Nephron (organoid): ENCODE measurements at regions not wholly inside any gene's neighbourhood (a gene's known extent, or its start where the extent isn't known, plus 50 kb on each side); places are given as distances from the start of the nearest gene placed in this dataset.

Source experiments
- H3K27ac Mint-ChIP-seq, 3 experiments: 2 replicates each; pipeline ENCODE4 v1.8.0; 2020; ENCODE audit warnings: mixed read lengths in 3 of 3, mild to moderate bottlenecking in 2 of 3, moderate library complexity in 1 of 3
- H3K27me3 Mint-ChIP-seq: 2 replicates; pipeline ENCODE4 v1.8.0; 2021; ENCODE audit warnings: low read depth, mild to moderate bottlenecking, moderate library complexity, mixed read lengths
- H3K36me3 Mint-ChIP-seq: 2 replicates; pipeline ENCODE4 v1.8.0; 2020; ENCODE audit warnings: low read depth, mixed read lengths
- H3K4me1 Mint-ChIP-seq: 2 replicates; pipeline ENCODE4 v1.8.0; 2020; ENCODE audit warnings: mixed read lengths
- H3K4me3 Mint-ChIP-seq, 3 experiments: 2 replicates each; pipeline ENCODE4 v1.8.0; 2020; ENCODE audit warnings: mild to moderate bottlenecking in 3 of 3, mixed read lengths in 3 of 3, moderate library complexity in 2 of 3
- H3K9me3 Mint-ChIP-seq: 2 replicates; pipeline ENCODE4 v1.8.0; 2020; ENCODE audit warnings: mixed read lengths
- TF ChIP-seq, protein P1 (sequence below), 3 experiments: fragments of 200-600 bp; sonication (generic); IDR thresholded peaks; one replicate each; pipeline ENCODE4 v1.5.0; 2021; ENCODE audit warnings: antibody characterized with exemption in 3 of 3; ENCODE audit not compliant: unreplicated experiment in 3 of 3

DNA sequence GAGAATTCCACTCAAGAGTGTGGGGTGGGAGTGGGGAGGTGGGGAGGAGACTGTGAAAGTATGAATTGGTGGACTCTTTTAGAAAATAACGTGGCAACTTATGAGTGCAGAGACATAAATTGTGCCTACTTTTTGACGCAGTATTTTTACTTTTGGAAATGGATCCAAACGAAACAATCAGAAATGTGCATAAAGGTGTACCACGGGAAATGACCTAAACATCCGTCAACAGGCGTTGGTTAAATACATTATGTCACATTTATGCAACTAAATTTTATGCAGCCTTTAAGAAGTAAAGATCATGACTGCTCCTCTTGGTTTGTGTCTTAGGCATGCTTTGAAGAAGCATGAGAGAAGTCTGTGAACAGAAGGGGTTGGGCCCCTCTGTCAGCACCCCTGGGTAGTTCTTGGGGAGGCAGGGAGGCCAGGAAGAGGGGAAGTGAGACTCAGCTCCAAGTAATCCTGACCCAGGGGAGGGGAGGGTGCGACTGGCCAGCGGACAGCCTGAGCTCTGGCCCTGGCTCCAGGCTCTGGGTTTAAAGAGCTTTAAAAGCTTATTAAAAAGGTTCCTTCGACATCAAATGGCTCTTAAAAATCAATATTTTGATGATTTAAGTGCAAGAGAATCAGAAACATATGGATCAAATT is 126.4 kb upstream of the HAAO start:
- Mint-ChIP-seq H3K27me3 (peaks cover 8% of the 10 kb centered on the region), H3K4me3 (no peak overlapping the region), H3K36me3 (no peaks in the 10 kb centered on the region), H3K9me3 (no peaks in the 10 kb centered on the region), H3K27ac (peak overlapping the region; percentile 47 to 84 (median 71)), H3K4me1 (peaks cover 67% of the 10 kb centered on the region)
- TF ChIP-seq, protein P1, sequence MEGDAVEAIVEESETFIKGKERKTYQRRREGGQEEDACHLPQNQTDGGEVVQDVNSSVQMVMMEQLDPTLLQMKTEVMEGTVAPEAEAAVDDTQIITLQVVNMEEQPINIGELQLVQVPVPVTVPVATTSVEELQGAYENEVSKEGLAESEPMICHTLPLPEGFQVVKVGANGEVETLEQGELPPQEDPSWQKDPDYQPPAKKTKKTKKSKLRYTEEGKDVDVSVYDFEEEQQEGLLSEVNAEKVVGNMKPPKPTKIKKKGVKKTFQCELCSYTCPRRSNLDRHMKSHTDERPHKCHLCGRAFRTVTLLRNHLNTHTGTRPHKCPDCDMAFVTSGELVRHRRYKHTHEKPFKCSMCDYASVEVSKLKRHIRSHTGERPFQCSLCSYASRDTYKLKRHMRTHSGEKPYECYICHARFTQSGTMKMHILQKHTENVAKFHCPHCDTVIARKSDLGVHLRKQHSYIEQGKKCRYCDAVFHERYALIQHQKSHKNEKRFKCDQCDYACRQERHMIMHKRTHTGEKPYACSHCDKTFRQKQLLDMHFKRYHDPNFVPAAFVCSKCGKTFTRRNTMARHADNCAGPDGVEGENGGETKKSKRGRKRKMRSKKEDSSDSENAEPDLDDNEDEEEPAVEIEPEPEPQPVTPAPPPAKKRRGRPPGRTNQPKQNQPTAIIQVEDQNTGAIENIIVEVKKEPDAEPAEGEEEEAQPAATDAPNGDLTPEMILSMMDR (IDR thresholded peaks at IDR 0.05; ENCODE audit: unreplicated experiment in 3 of 3), result no peak

DNA sequence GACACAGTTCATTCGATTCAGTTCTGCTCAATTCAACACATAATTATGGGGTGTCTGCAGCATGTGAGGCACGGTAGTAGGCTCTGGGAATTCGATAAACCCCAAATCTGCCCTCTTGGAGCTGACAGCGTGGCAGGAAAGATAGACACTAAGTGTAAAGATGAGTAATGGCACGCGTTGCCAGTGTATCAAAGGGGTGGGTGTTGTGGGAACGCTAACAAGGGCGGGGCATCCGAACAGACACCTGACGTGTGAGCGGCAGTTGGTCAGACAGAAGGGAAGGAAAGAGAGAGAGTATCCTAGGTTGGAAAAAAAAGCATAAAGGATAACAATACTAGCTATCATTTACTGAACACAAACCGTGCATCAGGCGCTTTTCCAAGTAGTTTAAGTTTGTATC is 125.7 kb upstream of the HAAO start:
- H3K27ac Mint-ChIP-seq, result peak overlapping the region; percentile 7 to 76 (median 71)
- TF ChIP-seq, protein P1 (IDR thresholded peaks at IDR 0.05; ENCODE audit: unreplicated experiment in 3 of 3), result no peak
- H3K4me1 Mint-ChIP-seq, result peaks cover 66% of the 10 kb centered on the region
- H3K4me3 Mint-ChIP-seq, result no peak overlapping the region
- no peaks in the 10 kb centered on the region for H3K36me3 Mint-ChIP-seq
- no peaks in the 10 kb centered on the region for H3K9me3 Mint-ChIP-seq
- peaks cover 8% of the 10 kb centered on the region for H3K27me3 Mint-ChIP-seq

DNA sequence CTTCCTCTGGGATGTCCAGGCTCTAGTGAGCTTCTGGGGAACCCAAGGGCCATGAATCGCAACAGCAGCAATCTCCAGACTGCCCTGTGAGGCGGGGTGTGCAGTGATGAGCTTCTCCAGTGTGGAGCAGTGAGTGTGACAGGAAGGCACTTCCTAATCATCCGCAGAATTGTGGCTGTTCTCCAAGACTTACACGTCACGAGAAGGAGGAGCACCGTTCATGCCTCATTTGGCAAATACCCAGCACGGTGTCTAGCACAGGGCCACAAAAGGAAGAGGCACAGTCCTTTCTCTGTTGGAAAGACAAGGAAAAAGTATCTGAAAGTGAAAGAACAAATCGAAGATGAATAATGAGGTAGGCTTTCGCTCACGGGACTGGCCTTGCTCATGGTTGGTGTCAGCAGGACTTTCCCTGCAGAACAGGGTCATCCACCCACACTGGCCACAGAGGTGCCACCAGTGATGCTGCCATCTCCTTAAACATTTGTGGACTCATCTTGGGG is 125.1 kb upstream of the HAAO start:
- Mint-ChIP-seq H3K27me3 (peaks cover 8% of the 10 kb centered on the region), H3K4me1 (peaks cover 61% of the 10 kb centered on the region), H3K4me3 (peak overlapping the region in 1 of 3 experiments; percentile 52), H3K9me3 (no peaks in the 10 kb centered on the region), H3K27ac (peak overlapping the region; percentile 34 to 85 (median 76)), H3K36me3 (no peaks in the 10 kb centered on the region)
- TF ChIP-seq, protein P1 (IDR thresholded peaks at IDR 0.05; ENCODE audit: unreplicated experiment in 3 of 3), result no peak

DNA sequence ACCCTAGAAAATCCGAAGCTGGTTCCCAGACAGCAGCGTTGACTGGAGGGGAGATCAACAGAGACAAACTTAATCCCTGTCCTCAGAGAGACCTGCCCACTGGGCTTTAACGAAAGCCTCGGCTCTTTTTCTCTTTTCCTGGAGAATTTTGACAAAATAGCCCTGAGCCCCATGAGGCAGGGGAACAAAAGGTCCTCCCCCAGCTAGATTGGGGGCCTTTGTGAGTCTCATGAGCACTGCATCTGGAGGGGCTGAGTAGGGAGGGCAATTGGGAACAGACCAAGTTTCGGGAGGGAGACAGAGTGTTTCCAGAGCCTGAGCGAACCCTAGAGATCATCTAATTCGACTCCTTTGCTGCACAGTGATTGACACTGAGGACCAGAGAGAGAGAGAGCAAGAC is 123.9 kb upstream of the HAAO start:
- Mint-ChIP-seq H3K4me3 (no peak overlapping the region), H3K4me1 (peaks cover 49% of the 10 kb centered on the region), H3K27ac (peak overlapping the region; percentile 34 to 85 (median 76)), H3K27me3 (peaks cover 6% of the 10 kb centered on the region), H3K36me3 (no peaks in the 10 kb centered on the region), H3K9me3 (no peaks in the 10 kb centered on the region)
- TF ChIP-seq, protein P1 (IDR thresholded peaks at IDR 0.05; ENCODE audit: unreplicated experiment in 3 of 3), result no peak

DNA sequence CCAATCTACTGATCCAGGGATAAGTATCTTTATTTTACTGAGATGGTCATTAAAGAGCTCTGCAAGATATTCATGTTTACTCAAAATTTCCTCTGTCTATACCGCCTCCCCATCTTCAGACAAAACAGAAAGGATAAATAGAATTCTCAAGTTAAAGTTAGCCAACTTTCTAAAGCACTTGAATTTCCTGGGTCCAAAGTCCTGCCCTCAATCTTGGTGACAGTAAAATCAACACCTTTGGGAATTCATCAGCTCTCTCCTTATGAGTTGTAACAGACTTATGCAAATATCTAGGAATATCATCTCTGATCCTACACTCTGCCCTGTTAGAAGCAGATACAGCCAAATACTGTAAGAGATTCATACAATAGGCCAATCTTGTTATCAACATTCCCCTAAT is 122.5 kb upstream of the HAAO start:
- Mint-ChIP-seq H3K36me3 (no peaks in the 10 kb centered on the region), H3K4me3 (no peak overlapping the region), H3K27me3 (peaks cover 9% of the 10 kb centered on the region), H3K4me1 (peaks cover 52% of the 10 kb centered on the region), H3K27ac (peak overlapping the region; percentile 10 to 72 (median 54)), H3K9me3 (no peaks in the 10 kb centered on the region)
- TF ChIP-seq, protein P1 (IDR thresholded peaks at IDR 0.05; ENCODE audit: unreplicated experiment in 3 of 3), result no peak

DNA sequence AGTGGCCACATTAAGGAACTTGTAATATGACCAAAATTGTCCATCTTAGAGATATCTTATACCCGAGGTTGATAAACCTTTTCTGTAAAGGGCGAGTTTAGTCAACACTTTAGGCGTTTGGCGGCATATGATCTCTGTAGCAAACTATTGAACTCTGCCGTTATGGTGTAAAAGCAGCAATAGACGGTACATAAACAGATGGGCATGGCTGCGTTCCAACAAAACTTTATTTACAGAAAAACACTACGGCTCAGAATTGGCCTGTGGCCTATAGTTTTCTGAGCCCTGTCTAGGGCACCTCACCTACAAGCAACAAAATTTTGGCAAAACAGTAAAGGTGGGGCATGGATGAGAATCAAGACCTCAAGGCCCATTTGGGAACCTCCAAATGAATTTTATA is 121.9 kb upstream of the HAAO start:
- Mint-ChIP-seq H3K4me3 (no peak overlapping the region), H3K4me1 (peaks cover 52% of the 10 kb centered on the region), H3K36me3 (no peaks in the 10 kb centered on the region), H3K9me3 (no peaks in the 10 kb centered on the region), H3K27me3 (peaks cover 9% of the 10 kb centered on the region), H3K27ac (peak overlapping the region in 1 of 3 experiments; percentile 42)
- TF ChIP-seq, protein P1 (IDR thresholded peaks at IDR 0.05; ENCODE audit: unreplicated experiment in 3 of 3), result no peak
